Liver (tissue), 3 donors: ENCODE measurements at regions not wholly inside any gene's neighbourhood (a gene's known extent, or its start where the extent isn't known, plus 50 kb on each side); places are given as distances from the start of the nearest gene placed in this dataset.

ENCODE experiments used
- CTCF ChIP-seq: fragments of 150-350 bp; IDR thresholded peaks from 2 replicates; pipeline ENCODE4 v1.5.1; 2017; ENCODE audit warnings: improper control_type of control experiment, low read depth, low read length; ENCODE audit not compliant: missing input control
- FOXA1 ChIP-seq: IDR thresholded peaks from 2 replicates; pipeline ENCODE4 v1.6.1; 2016; ENCODE audit warnings: antibody characterized with exemption
- FOXA2 ChIP-seq: IDR thresholded peaks from 2 replicates; pipeline ENCODE4 v1.6.1; 2016; ENCODE audit warnings: antibody characterized with exemption
- GABPA ChIP-seq, 2 donors: IDR thresholded peaks in 1 of 2; conservative IDR thresholded peaks in 1 of 2; 2 replicates each; pipeline ENCODE4 v1.6.1; 2016; ENCODE audit warnings: antibody characterized with exemption in 2 of 2, mild to moderate bottlenecking in 1 of 2, moderate library complexity in 1 of 2
- HNF4G ChIP-seq: IDR thresholded peaks from 2 replicates; pipeline ENCODE4 v1.6.1; 2016; ENCODE audit warnings: antibody characterized with exemption
- JUND ChIP-seq, 2 donors: IDR thresholded peaks; 2 replicates each; pipeline ENCODE4 v1.6.1; 2016; ENCODE audit warnings: antibody characterized with exemption in 2 of 2
- MAX ChIP-seq: IDR thresholded peaks from 2 replicates; pipeline ENCODE4 v1.6.1; 2016; ENCODE audit warnings: antibody characterized with exemption
- RAD21 ChIP-seq, 2 donors: IDR thresholded peaks; 2 replicates each; pipeline ENCODE4 v1.6.1; 2016; ENCODE audit warnings: antibody characterized with exemption in 2 of 2, mild to moderate bottlenecking in 2 of 2
- SP1 ChIP-seq: IDR thresholded peaks from 2 replicates; pipeline ENCODE4 v1.6.1; 2018; ENCODE audit warnings: antibody characterized with exemption, mild to moderate bottlenecking
- YY1 ChIP-seq: IDR thresholded peaks from 2 replicates; pipeline ENCODE4 v1.6.1; 2016; ENCODE audit warnings: antibody characterized with exemption, mild to moderate bottlenecking
- TF ChIP-seq, protein P1 (sequence below): IDR thresholded peaks from 2 replicates; pipeline ENCODE4 v1.6.1; 2016; ENCODE audit warnings: antibody characterized with exemption
- TF ChIP-seq, protein P2 (sequence below): IDR thresholded peaks from 2 replicates; pipeline ENCODE4 v1.6.1; 2016; ENCODE audit warnings: antibody characterized with exemption, mild to moderate bottlenecking
- donor health status: healthy.
- donor health status: healthy.

DNA sequence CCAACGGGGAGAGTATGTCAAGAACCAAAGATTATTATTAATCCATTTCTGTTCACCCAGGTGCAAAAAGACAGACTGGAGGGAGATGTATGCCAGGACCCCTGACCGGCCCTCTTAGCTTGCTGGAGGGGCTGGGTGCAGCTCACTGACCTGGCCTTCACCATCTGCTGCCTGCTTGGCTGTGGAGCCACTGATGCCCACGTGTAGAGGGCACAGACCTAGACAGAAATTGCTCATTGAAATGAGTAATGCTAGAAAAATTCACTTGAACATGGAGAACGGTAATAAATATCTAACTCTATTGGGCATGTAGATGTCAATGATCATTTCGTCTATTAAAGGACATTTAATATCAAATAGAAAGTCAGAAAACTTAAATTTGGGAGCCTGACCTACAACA lies 58.8 kb upstream of the ERCC6L2 start:
- TF ChIP-seq CTCF, result no peak
- no peak for TF ChIP-seq GABPA (IDR thresholded peaks at IDR 0.05 in 1 of 2, conservative IDR thresholded peaks at IDR 0.05 in 1 of 2)
- TF ChIP-seq RAD21 (IDR thresholded peaks at IDR 0.05), result no peak
- TF ChIP-seq FOXA2, result no peak
- no peak for TF ChIP-seq SP1
- TF ChIP-seq, protein P1, sequence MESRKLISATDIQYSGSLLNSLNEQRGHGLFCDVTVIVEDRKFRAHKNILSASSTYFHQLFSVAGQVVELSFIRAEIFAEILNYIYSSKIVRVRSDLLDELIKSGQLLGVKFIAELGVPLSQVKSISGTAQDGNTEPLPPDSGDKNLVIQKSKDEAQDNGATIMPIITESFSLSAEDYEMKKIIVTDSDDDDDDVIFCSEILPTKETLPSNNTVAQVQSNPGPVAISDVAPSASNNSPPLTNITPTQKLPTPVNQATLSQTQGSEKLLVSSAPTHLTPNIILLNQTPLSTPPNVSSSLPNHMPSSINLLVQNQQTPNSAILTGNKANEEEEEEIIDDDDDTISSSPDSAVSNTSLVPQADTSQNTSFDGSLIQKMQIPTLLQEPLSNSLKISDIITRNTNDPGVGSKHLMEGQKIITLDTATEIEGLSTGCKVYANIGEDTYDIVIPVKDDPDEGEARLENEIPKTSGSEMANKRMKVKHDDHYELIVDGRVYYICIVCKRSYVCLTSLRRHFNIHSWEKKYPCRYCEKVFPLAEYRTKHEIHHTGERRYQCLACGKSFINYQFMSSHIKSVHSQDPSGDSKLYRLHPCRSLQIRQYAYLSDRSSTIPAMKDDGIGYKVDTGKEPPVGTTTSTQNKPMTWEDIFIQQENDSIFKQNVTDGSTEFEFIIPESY, result no peak
- TF ChIP-seq JUND (IDR thresholded peaks at IDR 0.05), result no peak
- no peak for TF ChIP-seq MAX
- TF ChIP-seq HNF4G, result no peak
- TF ChIP-seq, protein P2, sequence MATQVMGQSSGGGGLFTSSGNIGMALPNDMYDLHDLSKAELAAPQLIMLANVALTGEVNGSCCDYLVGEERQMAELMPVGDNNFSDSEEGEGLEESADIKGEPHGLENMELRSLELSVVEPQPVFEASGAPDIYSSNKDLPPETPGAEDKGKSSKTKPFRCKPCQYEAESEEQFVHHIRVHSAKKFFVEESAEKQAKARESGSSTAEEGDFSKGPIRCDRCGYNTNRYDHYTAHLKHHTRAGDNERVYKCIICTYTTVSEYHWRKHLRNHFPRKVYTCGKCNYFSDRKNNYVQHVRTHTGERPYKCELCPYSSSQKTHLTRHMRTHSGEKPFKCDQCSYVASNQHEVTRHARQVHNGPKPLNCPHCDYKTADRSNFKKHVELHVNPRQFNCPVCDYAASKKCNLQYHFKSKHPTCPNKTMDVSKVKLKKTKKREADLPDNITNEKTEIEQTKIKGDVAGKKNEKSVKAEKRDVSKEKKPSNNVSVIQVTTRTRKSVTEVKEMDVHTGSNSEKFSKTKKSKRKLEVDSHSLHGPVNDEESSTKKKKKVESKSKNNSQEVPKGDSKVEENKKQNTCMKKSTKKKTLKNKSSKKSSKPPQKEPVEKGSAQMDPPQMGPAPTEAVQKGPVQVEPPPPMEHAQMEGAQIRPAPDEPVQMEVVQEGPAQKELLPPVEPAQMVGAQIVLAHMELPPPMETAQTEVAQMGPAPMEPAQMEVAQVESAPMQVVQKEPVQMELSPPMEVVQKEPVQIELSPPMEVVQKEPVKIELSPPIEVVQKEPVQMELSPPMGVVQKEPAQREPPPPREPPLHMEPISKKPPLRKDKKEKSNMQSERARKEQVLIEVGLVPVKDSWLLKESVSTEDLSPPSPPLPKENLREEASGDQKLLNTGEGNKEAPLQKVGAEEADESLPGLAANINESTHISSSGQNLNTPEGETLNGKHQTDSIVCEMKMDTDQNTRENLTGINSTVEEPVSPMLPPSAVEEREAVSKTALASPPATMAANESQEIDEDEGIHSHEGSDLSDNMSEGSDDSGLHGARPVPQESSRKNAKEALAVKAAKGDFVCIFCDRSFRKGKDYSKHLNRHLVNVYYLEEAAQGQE, result no peak
- no peak for TF ChIP-seq FOXA1
- TF ChIP-seq YY1, result no peak
